HEK293 (cell line): ENCODE measurements at regions not wholly inside any gene's neighbourhood (a gene's known extent, or its start where the extent isn't known, plus 50 kb on each side); places are given as distances from the start of the nearest gene placed in this dataset.

ENCODE experiments used
- RBAK ChIP-seq: fragments of 450-650 bp; formaldehyde crosslinking; IDR thresholded peaks from 2 replicates; pipeline ENCODE4 v1.5.1; 2016; ENCODE audit warnings: missing biosample characterization, missing genetic modification characterization
- SCRT2 ChIP-seq: fragments of 450-650 bp; formaldehyde crosslinking; IDR thresholded peaks from 2 replicates; pipeline ENCODE4 v1.5.1; 2016; ENCODE audit warnings: missing biosample characterization, missing genetic modification characterization
- SP3 ChIP-seq: fragments of 450-650 bp; formaldehyde crosslinking; IDR thresholded peaks from 2 replicates; pipeline ENCODE4 v1.5.1; 2016; ENCODE audit warnings: missing biosample characterization, missing genetic modification characterization
- ZNF112 ChIP-seq: fragments of 450-650 bp; formaldehyde crosslinking; IDR thresholded peaks from 2 replicates; pipeline ENCODE4 v1.5.0; 2017; ENCODE audit warnings: missing biosample characterization, missing genetic modification characterization
- ZNF398 ChIP-seq: fragments of 450-650 bp; formaldehyde crosslinking; IDR thresholded peaks from 2 replicates; pipeline ENCODE4 v1.5.1; 2017; ENCODE audit warnings: missing biosample characterization, missing genetic modification characterization
- ZNF654 ChIP-seq: fragments of 450-650 bp; formaldehyde crosslinking; IDR thresholded peaks from 2 replicates; pipeline ENCODE4 v1.5.1; 2016; ENCODE audit warnings: low read depth, missing biosample characterization, missing genetic modification characterization
- ZNF747 ChIP-seq: fragments of 450-650 bp; formaldehyde crosslinking; IDR thresholded peaks from 2 replicates; pipeline ENCODE4 v1.5.1; 2016; ENCODE audit warnings: missing biosample characterization, missing genetic modification characterization
- ZSCAN18 ChIP-seq: fragments of 450-650 bp; formaldehyde crosslinking; IDR thresholded peaks from 2 replicates; pipeline ENCODE4 v1.5.1; 2016; ENCODE audit warnings: missing biosample characterization, missing genetic modification characterization
- TF ChIP-seq, protein P1 (sequence below): fragments of 450-650 bp; formaldehyde crosslinking; IDR thresholded peaks from 2 replicates; pipeline ENCODE4 v1.5.1; 2016; ENCODE audit warnings: missing biosample characterization, missing genetic modification characterization
- TF ChIP-seq, protein P2 (sequence below): fragments of 450-650 bp; formaldehyde crosslinking; optimal IDR thresholded peaks from 2 replicates; pipeline ENCODE3; 2016; ENCODE audit warnings: missing biosample characterization, mild to moderate bottlenecking, missing genetic modification characterization
- TF ChIP-seq, protein P3 (sequence below): fragments of 450-650 bp; formaldehyde crosslinking; IDR thresholded peaks from 2 replicates; pipeline ENCODE4 v1.5.1; 2016; ENCODE audit warnings: missing biosample characterization, missing genetic modification characterization
- TF ChIP-seq, protein P4 (sequence below): fragments of 450-650 bp; formaldehyde crosslinking; IDR thresholded peaks from 2 replicates; pipeline ENCODE4 v1.5.1; 2016; ENCODE audit warnings: missing biosample characterization, missing genetic modification characterization, borderline replicate concordance
- TF ChIP-seq, protein P5 (sequence below): fragments of 450-650 bp; formaldehyde crosslinking; IDR thresholded peaks from 2 replicates; pipeline ENCODE4 v1.5.1; 2016; ENCODE audit warnings: missing biosample characterization, missing genetic modification characterization

- TF ChIP-seq, protein P1, sequence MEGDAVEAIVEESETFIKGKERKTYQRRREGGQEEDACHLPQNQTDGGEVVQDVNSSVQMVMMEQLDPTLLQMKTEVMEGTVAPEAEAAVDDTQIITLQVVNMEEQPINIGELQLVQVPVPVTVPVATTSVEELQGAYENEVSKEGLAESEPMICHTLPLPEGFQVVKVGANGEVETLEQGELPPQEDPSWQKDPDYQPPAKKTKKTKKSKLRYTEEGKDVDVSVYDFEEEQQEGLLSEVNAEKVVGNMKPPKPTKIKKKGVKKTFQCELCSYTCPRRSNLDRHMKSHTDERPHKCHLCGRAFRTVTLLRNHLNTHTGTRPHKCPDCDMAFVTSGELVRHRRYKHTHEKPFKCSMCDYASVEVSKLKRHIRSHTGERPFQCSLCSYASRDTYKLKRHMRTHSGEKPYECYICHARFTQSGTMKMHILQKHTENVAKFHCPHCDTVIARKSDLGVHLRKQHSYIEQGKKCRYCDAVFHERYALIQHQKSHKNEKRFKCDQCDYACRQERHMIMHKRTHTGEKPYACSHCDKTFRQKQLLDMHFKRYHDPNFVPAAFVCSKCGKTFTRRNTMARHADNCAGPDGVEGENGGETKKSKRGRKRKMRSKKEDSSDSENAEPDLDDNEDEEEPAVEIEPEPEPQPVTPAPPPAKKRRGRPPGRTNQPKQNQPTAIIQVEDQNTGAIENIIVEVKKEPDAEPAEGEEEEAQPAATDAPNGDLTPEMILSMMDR (tag by site-specific recombination): no peak
- TF ChIP-seq, protein P2, sequence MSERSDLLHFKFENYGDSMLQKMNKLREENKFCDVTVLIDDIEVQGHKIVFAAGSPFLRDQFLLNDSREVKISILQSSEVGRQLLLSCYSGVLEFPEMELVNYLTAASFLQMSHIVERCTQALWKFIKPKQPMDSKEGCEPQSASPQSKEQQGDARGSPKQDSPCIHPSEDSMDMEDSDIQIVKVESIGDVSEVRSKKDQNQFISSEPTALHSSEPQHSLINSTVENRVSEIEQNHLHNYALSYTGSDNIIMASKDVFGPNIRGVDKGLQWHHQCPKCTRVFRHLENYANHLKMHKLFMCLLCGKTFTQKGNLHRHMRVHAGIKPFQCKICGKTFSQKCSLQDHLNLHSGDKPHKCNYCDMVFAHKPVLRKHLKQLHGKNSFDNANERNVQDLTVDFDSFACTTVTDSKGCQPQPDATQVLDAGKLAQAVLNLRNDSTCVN (tag by site-specific recombination): no peak
- TF ChIP-seq, protein P3, sequence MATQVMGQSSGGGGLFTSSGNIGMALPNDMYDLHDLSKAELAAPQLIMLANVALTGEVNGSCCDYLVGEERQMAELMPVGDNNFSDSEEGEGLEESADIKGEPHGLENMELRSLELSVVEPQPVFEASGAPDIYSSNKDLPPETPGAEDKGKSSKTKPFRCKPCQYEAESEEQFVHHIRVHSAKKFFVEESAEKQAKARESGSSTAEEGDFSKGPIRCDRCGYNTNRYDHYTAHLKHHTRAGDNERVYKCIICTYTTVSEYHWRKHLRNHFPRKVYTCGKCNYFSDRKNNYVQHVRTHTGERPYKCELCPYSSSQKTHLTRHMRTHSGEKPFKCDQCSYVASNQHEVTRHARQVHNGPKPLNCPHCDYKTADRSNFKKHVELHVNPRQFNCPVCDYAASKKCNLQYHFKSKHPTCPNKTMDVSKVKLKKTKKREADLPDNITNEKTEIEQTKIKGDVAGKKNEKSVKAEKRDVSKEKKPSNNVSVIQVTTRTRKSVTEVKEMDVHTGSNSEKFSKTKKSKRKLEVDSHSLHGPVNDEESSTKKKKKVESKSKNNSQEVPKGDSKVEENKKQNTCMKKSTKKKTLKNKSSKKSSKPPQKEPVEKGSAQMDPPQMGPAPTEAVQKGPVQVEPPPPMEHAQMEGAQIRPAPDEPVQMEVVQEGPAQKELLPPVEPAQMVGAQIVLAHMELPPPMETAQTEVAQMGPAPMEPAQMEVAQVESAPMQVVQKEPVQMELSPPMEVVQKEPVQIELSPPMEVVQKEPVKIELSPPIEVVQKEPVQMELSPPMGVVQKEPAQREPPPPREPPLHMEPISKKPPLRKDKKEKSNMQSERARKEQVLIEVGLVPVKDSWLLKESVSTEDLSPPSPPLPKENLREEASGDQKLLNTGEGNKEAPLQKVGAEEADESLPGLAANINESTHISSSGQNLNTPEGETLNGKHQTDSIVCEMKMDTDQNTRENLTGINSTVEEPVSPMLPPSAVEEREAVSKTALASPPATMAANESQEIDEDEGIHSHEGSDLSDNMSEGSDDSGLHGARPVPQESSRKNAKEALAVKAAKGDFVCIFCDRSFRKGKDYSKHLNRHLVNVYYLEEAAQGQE (tag by site-specific recombination): no peak
- TF ChIP-seq SCRT2 (tag by site-specific recombination) (no peak), SP3 (tag by site-specific recombination) (no peak), ZSCAN18 (tag by site-specific recombination) (no peak), ZNF654 (tag by site-specific recombination) (no peak), ZNF747 (tag by site-specific recombination) (no peak), ZNF398 (no peak), RBAK (tag by site-specific recombination) (no peak), ZNF112 (tag by site-specific recombination) (no peak)
- TF ChIP-seq, protein P4, sequence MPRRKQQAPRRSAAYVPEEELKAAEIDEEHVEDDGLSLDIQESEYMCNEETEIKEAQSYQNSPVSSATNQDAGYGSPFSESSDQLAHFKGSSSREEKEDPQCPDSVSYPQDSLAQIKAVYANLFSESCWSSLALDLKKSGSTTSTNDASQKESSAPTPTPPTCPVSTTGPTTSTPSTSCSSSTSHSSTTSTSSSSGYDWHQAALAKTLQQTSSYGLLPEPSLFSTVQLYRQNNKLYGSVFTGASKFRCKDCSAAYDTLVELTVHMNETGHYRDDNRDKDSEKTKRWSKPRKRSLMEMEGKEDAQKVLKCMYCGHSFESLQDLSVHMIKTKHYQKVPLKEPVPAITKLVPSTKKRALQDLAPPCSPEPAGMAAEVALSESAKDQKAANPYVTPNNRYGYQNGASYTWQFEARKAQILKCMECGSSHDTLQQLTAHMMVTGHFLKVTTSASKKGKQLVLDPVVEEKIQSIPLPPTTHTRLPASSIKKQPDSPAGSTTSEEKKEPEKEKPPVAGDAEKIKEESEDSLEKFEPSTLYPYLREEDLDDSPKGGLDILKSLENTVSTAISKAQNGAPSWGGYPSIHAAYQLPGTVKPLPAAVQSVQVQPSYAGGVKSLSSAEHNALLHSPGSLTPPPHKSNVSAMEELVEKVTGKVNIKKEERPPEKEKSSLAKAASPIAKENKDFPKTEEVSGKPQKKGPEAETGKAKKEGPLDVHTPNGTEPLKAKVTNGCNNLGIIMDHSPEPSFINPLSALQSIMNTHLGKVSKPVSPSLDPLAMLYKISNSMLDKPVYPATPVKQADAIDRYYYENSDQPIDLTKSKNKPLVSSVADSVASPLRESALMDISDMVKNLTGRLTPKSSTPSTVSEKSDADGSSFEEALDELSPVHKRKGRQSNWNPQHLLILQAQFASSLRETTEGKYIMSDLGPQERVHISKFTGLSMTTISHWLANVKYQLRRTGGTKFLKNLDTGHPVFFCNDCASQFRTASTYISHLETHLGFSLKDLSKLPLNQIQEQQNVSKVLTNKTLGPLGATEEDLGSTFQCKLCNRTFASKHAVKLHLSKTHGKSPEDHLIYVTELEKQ: no peak
- TF ChIP-seq, protein P5, sequence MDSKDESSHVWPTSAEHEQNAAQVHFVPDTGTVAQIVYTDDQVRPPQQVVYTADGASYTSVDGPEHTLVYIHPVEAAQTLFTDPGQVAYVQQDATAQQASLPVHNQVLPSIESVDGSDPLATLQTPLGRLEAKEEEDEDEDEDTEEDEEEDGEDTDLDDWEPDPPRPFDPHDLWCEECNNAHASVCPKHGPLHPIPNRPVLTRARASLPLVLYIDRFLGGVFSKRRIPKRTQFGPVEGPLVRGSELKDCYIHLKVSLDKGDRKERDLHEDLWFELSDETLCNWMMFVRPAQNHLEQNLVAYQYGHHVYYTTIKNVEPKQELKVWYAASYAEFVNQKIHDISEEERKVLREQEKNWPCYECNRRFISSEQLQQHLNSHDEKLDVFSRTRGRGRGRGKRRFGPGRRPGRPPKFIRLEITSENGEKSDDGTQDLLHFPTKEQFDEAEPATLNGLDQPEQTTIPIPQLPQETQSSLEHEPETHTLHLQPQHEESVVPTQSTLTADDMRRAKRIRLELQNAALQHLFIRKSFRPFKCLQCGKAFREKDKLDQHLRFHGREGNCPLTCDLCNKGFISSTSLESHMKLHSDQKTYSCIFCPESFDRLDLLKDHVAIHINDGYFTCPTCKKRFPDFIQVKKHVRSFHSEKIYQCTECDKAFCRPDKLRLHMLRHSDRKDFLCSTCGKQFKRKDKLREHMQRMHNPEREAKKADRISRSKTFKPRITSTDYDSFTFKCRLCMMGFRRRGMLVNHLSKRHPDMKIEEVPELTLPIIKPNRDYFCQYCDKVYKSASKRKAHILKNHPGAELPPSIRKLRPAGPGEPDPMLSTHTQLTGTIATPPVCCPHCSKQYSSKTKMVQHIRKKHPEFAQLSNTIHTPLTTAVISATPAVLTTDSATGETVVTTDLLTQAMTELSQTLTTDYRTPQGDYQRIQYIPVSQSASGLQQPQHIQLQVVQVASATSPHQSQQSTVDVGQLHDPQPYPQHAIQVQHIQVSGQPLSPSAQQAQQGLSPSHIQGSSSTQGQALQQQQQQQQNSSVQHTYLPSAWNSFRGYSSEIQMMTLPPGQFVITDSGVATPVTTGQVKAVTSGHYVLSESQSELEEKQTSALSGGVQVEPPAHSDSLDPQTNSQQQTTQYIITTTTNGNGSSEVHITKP (tag by site-specific recombination): no peak
Measured at GRCh38 chr5:134463991-134464760, 52.5 kb upstream of the CDKN2AIPNL start.
